EL (cell line): ENCODE measurements at regions not wholly inside any gene's neighbourhood (a gene's known extent, or its start where the extent isn't known, plus 50 kb on each side); places are given as distances from the start of the nearest gene placed in this dataset.
A peak's percentile ranks its signal among the peaks of the same experiment; 100 is the strongest.
"Not testable (repeated sequence)": the region's sequence is repeated elsewhere in the genome, so short reads cannot be mapped to it uniquely, and the experiment has no call there.

Experiments used
- DNase-seq: peaks from one replicate; pipeline ENCODE4 v3.0.0-alpha.2; 2016

DNA sequence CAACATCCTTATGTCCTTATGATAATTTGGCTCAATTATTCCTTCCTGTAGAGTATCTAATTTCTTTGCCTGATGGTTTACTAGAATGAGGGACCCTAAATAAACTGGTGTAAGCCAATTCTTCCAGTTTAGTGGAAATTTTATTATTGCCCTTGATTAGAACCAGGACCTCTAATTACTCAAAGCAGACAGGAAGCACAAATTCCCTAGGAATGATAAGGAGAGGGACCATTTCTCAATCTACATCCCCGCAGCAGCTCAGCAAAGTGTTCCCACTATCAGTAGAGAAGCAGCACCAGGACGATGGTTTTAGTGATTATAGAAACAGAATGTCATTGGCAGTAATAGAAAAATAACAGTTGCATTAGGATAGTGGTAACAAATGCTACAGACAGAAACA, 97.1 kb downstream of the PLPPR4 start:
- no peak for DNase-seq

DNA sequence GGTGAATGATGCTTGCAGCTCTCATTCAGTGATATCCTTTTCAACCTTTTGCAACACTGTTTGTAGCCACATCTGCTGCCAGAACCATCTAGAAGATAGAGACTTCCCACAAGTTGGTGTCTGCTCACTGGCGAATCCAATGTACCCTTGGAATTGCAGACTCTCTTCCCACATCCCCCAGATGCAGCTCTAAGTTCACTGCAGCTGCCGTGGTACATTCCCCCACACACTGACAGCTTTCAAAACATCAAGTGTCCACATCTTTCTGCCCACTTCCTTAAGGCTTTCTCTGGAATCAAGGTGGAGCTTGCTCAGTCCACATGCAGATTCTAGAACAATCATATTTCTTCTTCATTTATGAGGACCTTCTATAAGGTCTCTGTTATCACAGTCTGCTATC, 99.2 kb downstream of the PLPPR4 start:
- DNase-seq: no peak

DNA sequence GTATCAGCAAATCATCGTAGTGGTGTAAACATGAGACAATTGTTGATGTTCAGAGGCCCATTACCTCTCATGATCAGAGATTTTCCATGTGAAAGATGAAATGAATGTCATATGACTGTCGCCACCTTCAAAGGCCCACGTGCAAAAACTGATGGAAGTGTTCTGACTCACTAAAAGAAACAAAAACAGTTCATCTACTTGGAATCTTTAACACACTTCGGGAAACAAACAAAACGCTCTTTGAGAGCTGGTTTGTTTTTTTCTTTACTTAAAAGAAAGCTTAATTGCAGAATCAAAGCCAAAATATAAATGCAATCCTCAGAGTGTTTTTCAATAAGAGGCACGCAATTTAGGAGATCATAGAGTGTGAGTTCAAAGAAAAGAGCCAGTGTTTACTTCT, 100.8 kb downstream of the PLPPR4 start:
- DNase-seq: peak; percentile 4

DNA sequence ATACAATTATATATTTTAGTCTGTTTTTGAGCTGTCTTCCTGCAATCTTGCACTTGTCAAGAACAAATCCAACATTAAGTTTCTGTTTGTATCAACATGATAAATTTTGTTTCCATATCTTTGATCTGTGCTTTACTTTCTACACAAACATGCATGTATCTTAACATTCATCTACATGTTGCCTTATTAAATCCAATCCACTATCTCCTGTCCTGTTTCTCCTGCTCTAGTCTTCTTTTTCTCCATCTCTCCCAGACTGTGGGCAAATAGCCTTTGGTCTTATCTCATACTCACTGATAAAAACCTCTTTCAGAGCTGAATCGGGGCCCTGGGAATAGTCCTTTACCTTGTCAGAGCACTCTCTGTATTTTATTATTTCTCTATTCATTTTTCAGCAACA, 101.3 kb downstream of the PLPPR4 start:
- no peak for DNase-seq

DNA sequence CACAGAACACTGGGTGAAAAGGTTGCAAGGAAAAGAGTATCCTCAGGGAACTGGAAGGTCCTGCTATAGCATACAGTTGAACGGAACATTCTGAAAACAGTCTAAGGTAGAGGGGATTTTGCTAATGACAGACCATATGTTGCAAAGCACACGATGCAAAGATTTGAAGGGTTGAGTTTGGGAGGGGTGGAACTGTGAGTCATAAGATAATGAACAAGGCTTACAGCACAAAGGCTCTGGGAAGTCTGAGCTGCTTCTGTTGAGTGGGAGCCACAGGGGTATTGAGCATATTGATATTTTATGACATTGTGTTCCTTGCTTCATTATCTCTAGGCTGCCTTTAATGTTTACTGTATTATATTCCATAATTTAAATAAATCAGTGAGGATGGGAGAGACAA, 104.9 kb downstream of the PLPPR4 start:
- no peak for DNase-seq

DNA sequence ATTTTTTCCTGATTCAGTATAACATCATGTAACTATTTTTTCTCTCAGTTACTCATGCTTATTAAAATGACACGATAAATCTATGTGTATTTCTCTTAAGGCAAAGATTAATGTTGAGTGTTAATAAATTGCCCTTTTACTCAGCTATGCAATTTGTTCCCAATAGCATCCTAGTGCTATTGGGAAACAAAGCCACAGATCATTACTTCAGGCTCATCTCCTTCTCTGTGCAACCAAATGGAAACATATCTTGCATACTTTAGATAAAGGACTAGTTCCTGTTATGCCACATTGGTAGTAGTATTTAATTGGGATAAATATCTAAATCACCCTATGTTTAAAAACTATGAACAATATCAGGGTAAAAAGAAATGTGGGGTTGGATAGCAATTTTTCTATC, 106.2 kb downstream of the PLPPR4 start:
- no peak for DNase-seq

DNA sequence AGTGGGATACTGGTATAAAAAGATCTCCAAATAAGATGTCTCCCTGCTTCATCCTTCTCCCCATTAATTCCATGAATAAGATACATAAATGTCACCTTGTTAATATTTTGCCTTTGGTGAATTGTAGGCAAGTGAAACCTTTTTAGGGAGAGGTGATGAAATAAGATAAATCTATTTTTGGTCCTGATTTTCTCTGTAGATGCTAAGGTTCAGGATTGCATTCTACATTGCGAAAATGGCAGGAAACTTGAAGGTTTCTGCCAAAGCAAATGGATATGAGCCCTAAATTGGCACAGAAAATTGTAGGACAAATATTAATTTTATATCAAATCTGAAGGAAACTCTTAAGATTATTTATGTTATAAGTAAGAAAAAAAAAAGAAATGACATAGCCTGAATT, 107.1 kb downstream of the PLPPR4 start:
- no peak for DNase-seq

DNA sequence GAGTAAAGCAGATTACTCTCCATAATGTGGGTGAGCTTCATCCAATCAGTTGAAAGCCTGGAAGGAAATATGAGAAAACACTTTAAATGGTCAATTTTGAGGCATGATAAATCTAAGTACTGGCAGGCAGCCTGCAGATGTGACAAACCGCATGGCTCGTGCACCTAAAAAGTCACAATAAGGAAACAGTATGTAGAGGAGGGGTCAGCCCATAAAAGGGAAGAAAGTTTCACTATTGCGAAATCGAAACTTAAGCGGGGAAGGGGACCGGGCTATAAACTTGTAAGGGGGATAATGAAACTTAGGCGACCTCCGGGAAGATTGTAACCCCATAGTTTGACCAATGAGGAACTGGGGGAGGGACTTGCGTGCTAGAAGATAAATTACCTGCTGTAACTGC, 109.8 kb downstream of the PLPPR4 start:
- DNase-seq: no peak

DNA sequence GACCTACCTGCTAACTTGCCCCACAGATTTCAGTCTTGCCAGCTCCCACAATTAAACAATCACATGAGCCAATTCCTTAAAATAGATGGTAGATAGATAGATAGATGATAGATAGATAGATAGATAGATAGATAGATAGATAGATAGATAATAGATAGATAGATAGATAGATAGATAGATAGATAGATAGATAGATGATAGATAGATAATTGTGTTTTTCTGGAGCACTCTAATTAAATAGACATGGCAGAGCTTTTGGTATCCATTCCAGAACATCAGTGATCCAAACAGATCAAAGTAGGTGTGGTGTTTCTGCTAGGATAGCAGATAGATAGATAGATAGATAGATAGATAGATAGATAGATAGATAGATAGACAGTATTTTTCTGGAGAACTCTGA, 110.4 kb downstream of the PLPPR4 start:
- DNase-seq: not testable (repeated sequence)

DNA sequence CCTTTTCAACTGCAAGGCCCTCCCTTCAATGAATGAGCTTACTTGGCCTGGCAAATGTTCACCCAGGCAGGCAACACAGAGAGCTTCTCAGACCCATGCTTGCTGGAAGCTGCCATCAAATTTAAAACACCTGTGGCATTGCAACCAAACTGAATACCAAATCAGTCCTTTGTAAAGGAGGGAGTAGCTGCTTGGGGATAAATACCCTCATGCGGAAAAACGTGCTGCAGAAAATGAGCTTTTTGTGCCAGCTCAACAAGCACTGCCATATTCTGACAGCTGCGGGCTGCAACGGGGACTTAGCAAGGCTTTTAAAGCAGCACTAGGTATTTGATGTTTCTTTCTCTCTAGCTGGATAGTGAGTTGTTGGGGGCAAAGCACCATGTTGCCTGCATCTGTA, 119.7 kb downstream of the PLPPR4 start:
- DNase-seq: no peak

DNA sequence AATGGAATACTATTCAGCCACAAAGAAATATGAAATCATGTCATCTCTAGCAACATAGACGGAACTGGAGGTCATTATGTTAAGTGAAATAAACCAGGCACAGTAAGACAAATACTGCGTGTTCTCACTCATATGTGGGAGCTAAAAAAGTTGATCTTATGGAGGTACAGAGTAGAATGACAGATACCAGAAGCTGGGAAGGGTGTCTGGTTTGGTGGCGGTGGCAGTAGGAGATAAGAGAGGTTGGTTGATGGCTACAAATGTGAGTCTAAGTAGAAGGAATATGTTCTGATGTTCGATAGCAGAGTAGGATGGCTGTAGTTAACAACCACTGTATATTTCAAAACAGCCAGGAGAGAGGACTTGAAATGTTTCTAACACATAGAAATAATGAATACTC, 121.6 kb downstream of the PLPPR4 start:
- no peak for DNase-seq

DNA sequence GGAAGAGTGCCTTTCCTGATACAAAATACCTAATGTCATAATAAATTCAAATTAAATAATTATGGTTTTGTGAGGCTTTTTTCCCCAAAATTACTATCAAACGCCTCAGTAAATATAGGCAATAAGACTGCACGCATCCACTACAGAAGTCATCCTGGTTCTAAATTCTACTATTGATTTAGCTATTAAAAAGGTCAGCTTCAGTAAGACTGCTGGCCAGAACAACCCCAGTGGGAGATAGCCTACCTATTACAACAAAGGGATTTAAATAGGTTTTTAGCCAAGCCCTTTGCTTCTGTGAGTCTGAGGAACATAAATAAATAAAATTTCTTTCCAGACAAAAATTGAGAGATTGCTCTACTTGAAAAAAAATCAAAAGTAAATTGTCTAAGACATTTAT, 132.1 kb downstream of the PLPPR4 start:
- DNase-seq: no peak

DNA sequence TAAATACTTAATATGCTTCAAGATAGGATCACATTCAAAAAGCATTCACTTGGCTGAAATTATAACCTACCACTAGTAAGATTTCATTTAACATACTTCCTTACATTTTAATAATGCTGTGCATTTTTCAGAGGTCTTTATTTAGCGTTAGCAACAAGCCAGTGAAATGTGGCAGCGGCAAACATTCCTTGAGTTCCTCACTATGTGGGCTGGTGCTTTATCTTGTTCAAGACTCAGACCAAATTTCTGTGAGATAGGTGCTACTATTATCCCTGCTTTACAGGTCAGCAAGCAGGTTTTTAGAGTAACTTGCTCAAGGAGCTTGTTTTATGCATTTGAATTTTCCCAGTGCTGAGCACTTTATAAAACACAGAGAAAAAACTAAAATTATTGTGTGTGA, 132.7 kb downstream of the PLPPR4 start:
- peak; percentile 1 for DNase-seq

DNA sequence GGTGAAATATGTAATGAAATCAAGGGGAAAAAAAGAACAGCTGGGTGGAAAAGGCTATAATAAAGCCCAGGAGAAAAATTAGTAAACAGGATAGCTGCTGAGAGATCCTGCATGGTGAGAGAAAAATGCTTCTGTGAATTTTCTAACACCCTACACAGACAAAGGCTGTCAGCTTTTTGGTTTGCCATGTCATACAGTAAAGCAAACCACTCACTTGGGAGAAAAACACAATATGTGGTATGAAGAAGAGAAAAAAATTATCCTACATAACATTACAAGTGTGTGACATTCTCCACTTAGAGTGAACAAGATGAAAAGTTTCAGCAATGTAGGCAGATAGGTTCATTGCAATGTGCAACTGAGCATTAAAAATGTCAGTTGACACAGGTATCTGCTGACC, 133.6 kb downstream of the PLPPR4 start:
- DNase-seq: no peak

DNA sequence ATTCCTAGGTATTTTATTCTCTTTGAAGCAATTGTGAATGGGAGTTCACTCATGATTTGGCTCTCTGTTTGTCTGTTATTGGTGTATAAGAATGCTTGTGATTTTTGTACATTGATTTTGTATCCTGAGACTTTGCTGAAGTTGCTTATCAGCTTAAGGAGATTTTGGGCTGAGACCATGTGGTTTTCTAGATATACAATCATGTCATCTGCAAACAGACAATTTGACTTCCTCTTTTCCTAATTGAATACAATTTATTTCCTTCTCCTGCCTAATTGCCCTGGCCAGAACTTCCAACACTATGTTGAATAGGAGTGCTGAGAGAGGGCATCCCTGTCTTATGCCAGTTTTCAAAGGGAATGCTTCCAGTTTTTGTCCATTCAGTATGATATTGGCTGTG, 137.3 kb downstream of the PLPPR4 start:
- DNase-seq: not testable (repeated sequence)

DNA sequence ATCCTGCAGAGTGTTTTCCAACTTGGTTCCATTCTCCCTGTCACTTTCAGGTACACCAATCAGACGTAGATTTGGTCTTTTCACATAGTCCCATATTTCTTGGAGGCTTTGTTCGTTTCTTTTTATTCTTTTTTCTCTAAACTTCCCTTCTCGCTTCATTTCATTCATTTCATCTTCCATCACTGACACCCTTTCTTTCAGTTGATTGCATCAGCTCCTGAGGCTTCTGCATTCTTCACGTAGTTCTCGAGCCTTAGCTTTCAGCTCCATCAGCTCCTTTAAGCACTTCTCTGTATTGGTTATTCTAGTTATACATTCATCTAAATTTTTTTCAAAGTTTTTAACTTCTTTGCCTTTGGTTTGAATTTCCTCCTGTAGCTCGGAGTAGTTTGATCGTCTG, 140.1 kb downstream of the PLPPR4 start:
- DNase-seq: not testable (repeated sequence)

DNA sequence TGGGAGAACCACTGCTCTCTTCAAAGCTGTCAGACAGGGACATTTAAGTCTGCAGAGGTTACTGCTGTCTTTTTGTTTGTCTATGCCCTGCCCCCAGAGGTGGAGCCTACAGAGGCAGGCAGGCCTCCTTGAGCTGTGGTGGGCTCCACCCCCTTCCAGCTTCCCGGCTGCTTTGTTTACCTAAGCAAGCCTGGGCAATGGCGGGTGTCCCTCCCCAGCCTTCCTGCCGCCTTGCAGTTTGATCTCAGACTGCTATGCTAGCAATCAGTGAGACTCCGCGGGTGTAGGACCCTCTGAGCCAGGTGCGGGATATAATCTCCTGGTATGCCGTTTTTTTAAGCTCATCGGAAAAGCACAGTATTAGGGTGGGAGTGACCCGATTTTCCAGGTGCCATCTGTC, 141.0 kb downstream of the PLPPR4 start:
- DNase-seq: not testable (repeated sequence)

DNA sequence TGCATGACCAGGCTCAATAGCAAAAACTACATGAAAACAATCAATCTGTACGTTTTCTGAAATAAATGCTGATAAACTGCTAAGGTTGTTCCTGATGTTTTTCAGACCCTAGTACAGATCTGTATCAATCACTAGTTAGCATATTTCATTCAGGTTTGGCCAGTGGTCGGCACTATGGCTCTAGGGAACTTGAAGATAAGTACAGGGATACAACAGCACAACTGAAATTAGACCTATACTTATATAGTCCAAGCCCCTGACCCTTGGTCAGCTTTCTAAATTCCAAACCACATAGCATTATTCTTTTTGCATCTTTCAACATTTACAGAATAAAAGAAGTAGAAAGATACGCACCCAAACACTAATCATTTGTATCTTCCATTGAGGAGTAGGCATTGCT, 142.7 kb downstream of the PLPPR4 start:
- peak; percentile 2 for DNase-seq

DNA sequence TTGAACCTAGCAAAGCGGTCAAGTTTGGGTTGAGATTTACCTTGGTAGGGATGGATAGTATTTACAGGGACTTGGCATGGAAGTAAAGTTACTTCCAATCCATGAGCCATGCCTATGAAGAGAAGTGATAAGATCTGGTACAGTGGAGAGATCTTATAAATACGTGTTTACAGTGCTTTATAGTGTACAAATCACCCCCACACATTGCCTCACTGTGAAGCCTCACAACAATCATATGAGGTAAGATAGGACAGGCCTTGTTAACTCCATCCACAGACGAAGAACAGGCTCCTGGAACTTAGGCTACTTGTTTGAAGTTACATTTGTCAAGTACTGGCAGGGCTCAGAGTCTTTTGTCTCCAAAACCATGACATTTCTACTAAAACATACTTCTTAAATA, 159.8 kb downstream of the PLPPR4 start:
- no peak for DNase-seq

DNA sequence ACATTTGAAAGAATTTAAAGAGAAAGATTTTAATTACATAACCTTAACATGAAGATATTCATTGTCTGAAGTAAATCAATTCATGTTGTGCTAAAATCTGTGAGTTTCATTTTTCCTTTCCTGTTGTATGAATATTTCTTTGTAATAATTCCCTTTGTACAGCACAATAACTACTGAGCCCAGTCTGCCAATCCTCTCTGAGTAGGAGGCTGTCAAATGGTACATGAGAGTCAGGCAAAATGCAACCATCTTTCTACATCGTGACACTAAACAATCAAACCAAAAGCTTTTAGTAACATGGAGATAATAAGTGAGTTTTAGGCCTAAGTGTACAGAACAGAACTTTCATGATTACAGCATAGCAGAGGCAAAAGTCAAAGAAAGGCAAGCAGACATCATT, 165.5 kb downstream of the PLPPR4 start:
- DNase-seq: no peak

DNA sequence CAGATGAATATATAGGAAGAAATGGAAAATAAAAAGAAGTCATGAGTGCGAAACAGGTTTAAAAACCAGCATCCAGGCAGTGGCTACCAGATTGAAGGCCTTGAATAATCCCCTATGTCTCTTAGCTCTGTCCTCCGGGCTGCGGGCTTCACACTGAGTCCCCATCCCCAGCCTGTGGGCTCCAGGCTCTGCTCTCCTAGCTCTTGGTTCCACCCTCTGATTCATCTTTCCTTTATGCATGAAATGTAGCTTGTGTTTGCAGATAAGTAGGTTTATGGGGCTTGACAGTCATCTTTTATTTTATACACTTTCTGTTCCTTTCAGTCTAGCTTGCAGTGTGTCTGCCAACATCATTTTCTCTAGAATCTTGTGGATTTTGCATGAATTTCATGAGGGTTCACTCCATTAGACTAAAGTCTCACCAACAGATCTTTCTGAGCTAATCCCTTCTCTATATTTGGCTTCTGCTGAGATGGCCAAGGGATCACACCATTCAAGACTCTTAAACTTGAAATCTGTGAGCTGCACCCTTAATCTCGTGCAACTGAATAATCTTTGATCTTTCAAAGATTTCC, 174.5 kb downstream of the PLPPR4 start:
- peak; percentile 49 for DNase-seq

DNA sequence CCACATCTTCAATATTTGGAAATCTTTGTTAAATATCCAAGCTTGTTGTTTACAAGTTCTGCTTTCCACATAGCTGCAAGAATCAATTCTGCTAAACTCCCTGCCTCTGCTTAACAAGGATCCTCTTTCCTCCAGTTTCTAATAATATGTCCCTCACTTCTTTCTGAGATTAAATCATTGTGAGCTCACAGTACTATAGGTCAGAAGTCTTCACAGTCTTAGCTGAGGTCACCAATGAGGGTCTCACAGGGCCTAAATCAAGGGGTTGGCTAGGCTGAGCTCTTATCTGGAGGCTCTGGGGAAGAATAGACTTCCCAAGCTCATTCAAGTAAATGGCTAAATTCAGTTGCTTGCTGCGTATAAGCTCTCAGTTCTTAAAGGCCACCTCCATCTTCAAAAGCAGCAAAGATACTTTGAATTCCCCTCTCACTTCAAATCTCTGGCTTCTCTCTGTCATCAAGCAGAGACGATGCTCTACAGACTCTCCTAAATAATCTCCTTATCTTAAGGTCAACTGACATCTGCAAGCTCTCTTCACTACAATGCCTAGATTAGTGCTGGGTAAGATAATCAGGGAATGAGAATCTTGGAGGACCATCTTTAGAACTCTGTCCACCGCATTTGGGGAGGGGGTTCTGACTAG, 175.3 kb downstream of the PLPPR4 start:
- no peak for DNase-seq

DNA sequence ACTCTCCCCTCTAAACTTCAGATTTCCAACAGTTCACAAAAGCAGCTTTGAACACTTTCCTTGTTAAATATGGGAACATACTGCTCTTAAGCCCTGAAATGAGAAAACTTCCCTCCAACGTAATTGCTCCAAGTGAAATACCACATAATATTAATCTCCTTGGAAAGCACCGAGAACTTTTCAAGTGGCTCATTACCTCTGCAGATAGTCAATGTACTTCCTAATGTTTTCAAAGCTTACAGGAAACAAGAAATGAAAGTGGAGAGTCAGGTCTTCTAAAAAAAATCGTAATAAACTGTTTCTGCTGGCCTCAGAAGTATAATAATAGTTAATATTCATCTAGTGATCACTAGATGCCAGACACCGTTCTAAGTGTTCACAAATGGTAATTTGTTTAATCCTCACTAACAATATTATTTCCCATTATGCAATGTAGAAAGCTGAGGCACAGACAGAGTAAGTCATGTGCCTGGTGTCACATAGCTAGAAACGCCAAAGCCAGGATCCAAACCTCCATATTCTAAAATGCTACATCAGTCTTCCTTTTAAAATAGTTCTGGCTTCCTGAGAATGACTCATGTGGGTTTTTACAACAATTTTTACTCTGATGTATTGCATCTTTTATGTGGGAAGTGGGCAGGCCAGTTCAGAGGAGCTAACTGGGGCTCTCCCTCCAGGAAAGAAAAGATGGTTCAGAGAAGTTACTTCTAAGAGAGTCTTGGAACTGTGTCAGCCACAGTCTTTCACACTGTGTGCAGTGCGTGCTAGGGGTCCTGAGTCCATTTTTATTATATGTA, 177.2 kb downstream of the PLPPR4 start:
- peak; percentile 81 for DNase-seq

DNA sequence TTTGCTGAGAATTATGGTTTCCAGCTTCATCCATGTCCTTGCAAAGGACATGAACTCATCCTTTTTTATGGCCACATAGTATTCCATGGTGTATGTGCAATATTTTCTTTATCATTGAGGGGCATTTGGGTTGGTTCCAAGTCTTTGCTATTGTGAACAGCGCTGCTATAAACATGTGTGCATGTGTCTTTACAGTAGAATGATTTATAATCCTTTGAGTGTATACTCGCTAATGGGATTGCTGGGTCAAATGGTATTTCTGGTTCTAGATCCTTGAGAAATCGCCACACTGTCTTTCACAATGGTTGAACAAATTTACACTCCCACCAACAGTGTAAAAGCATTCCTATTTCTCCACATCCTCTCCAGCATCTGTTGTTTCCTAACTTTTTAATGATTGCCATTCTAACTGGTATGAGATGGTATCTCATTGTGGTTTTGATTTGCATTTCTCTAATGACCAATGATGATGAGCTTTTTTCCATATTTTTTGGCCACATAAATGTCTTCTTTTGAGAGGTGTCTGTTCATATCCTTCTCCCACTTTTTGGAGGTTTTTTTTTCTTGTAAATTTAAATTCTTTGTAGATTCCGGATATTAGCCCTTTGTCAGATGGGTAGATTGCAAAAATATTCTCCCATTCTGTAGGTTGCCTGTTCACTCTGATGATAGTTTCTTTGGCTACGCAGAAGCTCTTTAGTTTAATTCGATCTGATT, 180.1 kb downstream of the PLPPR4 start:
- DNase-seq: peak; percentile 14
